ENCODE measurements at regions not wholly inside any gene's neighbourhood (a gene's known extent, or its start where the extent isn't known, plus 50 kb on each side); places are given as distances from the start of the nearest gene placed in this dataset.

DNA sequence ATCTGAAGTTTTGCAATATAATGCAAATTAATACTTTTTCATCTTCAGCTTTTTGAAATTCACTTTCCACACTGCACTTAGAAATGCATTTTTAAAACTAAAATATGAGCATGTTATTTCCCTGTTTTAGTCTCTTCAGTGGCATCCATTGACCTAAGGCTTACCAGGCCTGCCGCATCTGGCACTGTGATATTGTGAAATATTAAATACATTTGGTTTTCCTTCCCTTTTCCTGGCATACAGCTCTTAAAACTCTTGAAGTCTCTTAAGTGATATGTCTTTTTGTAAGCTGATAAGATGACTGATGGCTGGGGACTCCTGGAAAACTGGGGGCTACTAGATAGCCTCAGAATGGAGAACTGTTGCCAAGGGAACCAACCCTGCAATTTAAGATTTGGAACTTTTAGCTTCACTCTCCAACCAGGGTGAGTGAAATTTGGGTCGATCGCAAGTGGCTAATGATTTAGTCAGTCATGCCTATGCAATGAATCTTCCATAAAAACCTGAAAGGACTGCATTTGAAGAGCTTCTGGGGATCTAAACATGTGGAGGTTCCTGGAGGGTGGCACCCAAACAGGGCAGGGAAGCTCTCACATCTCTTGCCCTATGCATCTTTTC, 75.5 kb upstream of the PDC start:
- Histone ChIP-seq H2AFZ (no peak overlapping the region), H3K36me3 (ENCODE audit: insufficient read depth) (no peaks in the 10 kb centered on the region), H4K20me1 (replicated peaks; ENCODE audit: insufficient read depth) (no peaks in the 10 kb centered on the region), H3F3A (replicated peaks; ENCODE audit: low read depth) (no peaks in the 10 kb centered on the region), H3K9me2 (ENCODE audit: insufficient read depth) (no peaks in the 10 kb centered on the region), H3K79me2 (replicated peaks; ENCODE audit: insufficient read depth) (no peaks in the 10 kb centered on the region), H3K4me3 (no peak overlapping the region), H3K4me2 (no peak overlapping the region), H3K27ac (ENCODE audit: low read depth) (no peak overlapping the region), H3K4me1 (ENCODE audit: insufficient read depth) (no peaks in the 10 kb centered on the region), H3K27me3 (ENCODE audit: insufficient read depth) (no peaks in the 10 kb centered on the region)
- Mint-ChIP-seq H3K27ac (no peak overlapping the region), H3K4me1 (no peaks in the 10 kb centered on the region), H3K27me3 (ENCODE audit: insufficient read depth, low read depth, poor library complexity) (peaks cover 6% of the 10 kb centered on the region), H3K4me3 (no peak overlapping the region), H3K36me3 (ENCODE audit: low read depth) (peaks cover 4% of the 10 kb centered on the region; the same call in 1 of the 3 replicates), H3K9me3 (0 out of 3 replicates have a peak, but pooled peaks cover 3% of the 10 kb centered on the region)
- no peak for ATAC-seq
- TF ChIP-seq ZNF114 (CRISPR knock-in tag; IDR thresholded peaks at IDR 0.05) (no peak), EZH2phosphoT487 (IDR thresholded peaks at IDR 0.05; ENCODE audit: unreplicated experiment) (no peak), EZH2 (IDR thresholded peaks at IDR 0.05; ENCODE audit: low read depth, unreplicated experiment) (no peak), CREB1 (CRISPR knock-in tag; IDR thresholded peaks at IDR 0.05; ENCODE audit: low read depth) (no peak), JUNB (IDR thresholded peaks at IDR 0.05; ENCODE audit: unreplicated experiment) (no peak), NANOG (IDR thresholded peaks at IDR 0.05; ENCODE audit: borderline replicate concordance) (no peak), POLR2AphosphoS5 (IDR thresholded peaks at IDR 0.05; ENCODE audit: low read depth) (no peak), ZNF331 (CRISPR knock-in tag; IDR thresholded peaks at IDR 0.05; ENCODE audit: low read depth) (no peak), STAT1 (IDR thresholded peaks at IDR 0.05; ENCODE audit: unreplicated experiment) (no peak)
- TF ChIP-seq, protein P1, sequence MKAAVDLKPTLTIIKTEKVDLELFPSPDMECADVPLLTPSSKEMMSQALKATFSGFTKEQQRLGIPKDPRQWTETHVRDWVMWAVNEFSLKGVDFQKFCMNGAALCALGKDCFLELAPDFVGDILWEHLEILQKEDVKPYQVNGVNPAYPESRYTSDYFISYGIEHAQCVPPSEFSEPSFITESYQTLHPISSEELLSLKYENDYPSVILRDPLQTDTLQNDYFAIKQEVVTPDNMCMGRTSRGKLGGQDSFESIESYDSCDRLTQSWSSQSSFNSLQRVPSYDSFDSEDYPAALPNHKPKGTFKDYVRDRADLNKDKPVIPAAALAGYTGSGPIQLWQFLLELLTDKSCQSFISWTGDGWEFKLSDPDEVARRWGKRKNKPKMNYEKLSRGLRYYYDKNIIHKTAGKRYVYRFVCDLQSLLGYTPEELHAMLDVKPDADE (IDR thresholded peaks at IDR 0.05), result no peak
- TF ChIP-seq, protein P2, sequence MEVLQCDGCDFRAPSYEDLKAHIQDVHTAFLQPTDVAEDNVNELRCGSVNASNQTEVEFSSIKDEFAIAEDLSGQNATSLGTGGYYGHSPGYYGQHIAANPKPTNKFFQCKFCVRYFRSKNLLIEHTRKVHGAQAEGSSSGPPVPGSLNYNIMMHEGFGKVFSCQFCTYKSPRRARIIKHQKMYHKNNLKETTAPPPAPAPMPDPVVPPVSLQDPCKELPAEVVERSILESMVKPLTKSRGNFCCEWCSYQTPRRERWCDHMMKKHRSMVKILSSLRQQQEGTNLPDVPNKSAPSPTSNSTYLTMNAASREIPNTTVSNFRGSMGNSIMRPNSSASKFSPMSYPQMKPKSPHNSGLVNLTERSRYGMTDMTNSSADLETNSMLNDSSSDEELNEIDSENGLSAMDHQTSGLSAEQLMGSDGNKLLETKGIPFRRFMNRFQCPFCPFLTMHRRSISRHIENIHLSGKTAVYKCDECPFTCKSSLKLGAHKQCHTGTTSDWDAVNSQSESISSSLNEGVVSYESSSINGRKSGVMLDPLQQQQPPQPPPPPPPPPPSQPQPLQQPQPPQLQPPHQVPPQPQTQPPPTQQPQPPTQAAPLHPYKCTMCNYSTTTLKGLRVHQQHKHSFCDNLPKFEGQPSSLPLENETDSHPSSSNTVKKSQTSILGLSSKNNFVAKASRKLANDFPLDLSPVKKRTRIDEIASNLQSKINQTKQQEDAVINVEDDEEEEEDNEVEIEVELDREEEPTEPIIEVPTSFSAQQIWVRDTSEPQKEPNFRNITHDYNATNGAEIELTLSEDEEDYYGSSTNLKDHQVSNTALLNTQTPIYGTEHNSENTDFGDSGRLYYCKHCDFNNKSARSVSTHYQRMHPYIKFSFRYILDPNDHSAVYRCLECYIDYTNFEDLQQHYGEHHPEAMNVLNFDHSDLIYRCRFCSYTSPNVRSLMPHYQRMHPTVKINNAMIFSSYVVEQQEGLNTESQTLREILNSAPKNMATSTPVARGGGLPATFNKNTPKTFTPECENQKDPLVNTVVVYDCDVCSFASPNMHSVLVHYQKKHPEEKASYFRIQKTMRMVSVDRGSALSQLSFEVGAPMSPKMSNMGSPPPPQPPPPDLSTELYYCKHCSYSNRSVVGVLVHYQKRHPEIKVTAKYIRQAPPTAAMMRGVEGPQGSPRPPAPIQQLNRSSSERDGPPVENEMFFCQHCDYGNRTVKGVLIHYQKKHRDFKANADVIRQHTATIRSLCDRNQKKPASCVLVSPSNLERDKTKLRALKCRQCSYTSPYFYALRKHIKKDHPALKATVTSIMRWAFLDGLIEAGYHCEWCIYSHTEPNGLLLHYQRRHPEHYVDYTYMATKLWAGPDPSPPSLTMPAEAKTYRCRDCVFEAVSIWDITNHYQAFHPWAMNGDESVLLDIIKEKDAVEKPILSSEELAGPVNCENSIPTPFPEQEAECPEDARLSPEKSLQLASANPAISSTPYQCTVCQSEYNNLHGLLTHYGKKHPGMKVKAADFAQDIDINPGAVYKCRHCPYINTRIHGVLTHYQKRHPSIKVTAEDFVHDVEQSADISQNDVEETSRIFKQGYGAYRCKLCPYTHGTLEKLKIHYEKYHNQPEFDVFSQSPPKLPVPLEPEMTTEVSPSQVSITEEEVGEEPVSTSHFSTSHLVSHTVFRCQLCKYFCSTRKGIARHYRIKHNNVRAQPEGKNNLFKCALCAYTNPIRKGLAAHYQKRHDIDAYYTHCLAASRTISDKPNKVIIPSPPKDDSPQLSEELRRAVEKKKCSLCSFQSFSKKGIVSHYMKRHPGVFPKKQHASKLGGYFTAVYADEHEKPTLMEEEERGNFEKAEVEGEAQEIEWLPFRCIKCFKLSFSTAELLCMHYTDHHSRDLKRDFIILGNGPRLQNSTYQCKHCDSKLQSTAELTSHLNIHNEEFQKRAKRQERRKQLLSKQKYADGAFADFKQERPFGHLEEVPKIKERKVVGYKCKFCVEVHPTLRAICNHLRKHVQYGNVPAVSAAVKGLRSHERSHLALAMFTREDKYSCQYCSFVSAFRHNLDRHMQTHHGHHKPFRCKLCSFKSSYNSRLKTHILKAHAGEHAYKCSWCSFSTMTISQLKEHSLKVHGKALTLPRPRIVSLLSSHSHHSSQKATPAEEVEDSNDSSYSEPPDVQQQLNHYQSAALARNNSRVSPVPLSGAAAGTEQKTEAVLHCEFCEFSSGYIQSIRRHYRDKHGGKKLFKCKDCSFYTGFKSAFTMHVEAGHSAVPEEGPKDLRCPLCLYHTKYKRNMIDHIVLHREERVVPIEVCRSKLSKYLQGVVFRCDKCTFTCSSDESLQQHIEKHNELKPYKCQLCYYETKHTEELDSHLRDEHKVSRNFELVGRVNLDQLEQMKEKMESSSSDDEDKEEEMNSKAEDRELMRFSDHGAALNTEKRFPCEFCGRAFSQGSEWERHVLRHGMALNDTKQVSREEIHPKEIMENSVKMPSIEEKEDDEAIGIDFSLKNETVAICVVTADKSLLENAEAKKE (CRISPR knock-in tag; IDR thresholded peaks at IDR 0.05), result no peak
- no peak for DNase-seq (ENCODE audit: low spot score)

All from GM23338 (cell line).